ENCODE measurements at regions not wholly inside any gene's neighbourhood (a gene's known extent, or its start where the extent isn't known, plus 50 kb on each side); places are given as distances from the start of the nearest gene placed in this dataset.

DNA sequence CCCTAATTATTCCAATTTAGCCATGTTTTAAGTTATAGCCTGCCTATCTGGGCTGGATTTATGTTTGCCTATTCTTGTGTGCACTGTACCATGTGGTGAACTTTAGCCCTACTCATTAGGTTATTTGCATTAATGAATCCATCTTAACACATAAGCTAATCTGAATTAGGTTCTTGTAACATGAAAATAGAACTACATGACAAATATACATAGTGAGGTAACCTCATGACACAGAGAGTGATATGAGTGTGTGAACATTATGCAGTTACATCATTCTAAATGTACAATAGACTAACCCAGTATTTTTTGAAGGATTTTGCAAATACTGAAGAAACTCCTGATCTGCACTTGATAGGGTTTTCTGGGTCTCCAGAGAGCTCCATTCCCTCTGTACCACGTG lies 733.7 kb upstream of the CITED2 start:
- ChIA-PET CTCF (ENCODE audit: low intra/inter-chr PET ratio) (no interaction called here), POLR2A (no interaction called here)
- intact Hi-C loops (cut with micrococcal nuclease) (no loop called here), in situ Hi-C loops (cut with MboI) (no loop called here)
- no peak for FAIRE-seq
- Histone ChIP-seq H3K36me3 (ENCODE audit: control insufficient read depth, insufficient read depth, low read length) (no peaks in the 10 kb centered on the region), H3K9me1 (ENCODE audit: control insufficient read depth, insufficient read depth, low read length) (no peaks in the 10 kb centered on the region), H3K27me3 (ENCODE audit: control insufficient read depth in 2 of 2, insufficient read depth in 2 of 2, low read length in 2 of 2) (no peaks in the 10 kb centered on the region), H4K20me1 (replicated peaks; ENCODE audit: control insufficient read depth, insufficient read depth, low read length) (no peaks in the 10 kb centered on the region), H3K4me3 (no peak overlapping the region), H2AFZ (ENCODE audit: low read depth, low read length) (no peak overlapping the region), H3K27ac (ENCODE audit: extremely low read depth, low read depth, low read length) (no peak overlapping the region), H3K9me3 (replicated peaks; ENCODE audit: control insufficient read depth, insufficient read depth, low read depth, low read length) (no peaks in the 10 kb centered on the region), H3K4me2 (ENCODE audit: insufficient read depth, low read length) (no peak overlapping the region), H3K9ac (ENCODE audit: insufficient read depth in 1 of 2, low read depth in 2 of 2, low read length in 2 of 2) (no peak overlapping the region), H3K4me1 (replicated peaks in 1 of 2; ENCODE audit: control insufficient read depth in 2 of 2, insufficient read depth in 2 of 2, low read length in 2 of 2) (peaks cover 0 to 3% of the 10 kb centered on the region in 2 experiments; a peak in 2 of 5 replicates), H3K79me2 (ENCODE audit: control insufficient read depth, insufficient read depth, low read length) (no peaks in the 10 kb centered on the region)
- ATAC-seq = no peak
- DNase-seq (ENCODE audit: extremely low read depth in 1 of 4, low spot score in 3 of 4) = no peak
- TF ChIP-seq, protein P1, sequence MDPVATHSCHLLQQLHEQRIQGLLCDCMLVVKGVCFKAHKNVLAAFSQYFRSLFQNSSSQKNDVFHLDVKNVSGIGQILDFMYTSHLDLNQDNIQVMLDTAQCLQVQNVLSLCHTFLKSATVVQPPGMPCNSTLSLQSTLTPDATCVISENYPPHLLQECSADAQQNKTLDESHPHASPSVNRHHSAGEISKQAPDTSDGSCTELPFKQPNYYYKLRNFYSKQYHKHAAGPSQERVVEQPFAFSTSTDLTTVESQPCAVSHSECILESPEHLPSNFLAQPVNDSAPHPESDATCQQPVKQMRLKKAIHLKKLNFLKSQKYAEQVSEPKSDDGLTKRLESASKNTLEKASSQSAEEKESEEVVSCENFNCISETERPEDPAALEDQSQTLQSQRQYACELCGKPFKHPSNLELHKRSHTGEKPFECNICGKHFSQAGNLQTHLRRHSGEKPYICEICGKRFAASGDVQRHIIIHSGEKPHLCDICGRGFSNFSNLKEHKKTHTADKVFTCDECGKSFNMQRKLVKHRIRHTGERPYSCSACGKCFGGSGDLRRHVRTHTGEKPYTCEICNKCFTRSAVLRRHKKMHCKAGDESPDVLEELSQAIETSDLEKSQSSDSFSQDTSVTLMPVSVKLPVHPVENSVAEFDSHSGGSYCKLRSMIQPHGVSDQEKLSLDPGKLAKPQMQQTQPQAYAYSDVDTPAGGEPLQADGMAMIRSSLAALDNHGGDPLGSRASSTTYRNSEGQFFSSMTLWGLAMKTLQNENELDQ (CRISPR knock-in tag; IDR thresholded peaks at IDR 0.05; ENCODE audit: borderline replicate concordance) = no peak
- no peak for TF ChIP-seq MLLT1 (IDR thresholded peaks at IDR 0.05)
- TF ChIP-seq PHB (CRISPR knock-in tag; IDR thresholded peaks at IDR 0.05) = no peak
- no peak for TF ChIP-seq ZNF224 (CRISPR knock-in tag; IDR thresholded peaks at IDR 0.05)
- no peak for TF ChIP-seq ZNF780A (CRISPR knock-in tag; IDR thresholded peaks at IDR 0.05)
- WGBS (ENCODE audit: insufficient coverage, low coverage, missing lambda C conversion rate) = 25% methylated on average over 1 of the region's 1 CpG
- no TSS peak for BruUV-seq (replicated peaks)

Measured in K562 (cell line).